Globus pallidus (tissue), 1 donor: ENCODE measurements at regions not wholly inside any gene's neighbourhood (a gene's known extent, or its start where the extent isn't known, plus 50 kb on each side); places are given as distances from the start of the nearest gene placed in this dataset.

Source experiments
- DNase-seq: peaks from one replicate; pipeline ENCODE4 v3.0.0-alpha.2; 2015; ENCODE audit warnings: low spot score

DNA sequence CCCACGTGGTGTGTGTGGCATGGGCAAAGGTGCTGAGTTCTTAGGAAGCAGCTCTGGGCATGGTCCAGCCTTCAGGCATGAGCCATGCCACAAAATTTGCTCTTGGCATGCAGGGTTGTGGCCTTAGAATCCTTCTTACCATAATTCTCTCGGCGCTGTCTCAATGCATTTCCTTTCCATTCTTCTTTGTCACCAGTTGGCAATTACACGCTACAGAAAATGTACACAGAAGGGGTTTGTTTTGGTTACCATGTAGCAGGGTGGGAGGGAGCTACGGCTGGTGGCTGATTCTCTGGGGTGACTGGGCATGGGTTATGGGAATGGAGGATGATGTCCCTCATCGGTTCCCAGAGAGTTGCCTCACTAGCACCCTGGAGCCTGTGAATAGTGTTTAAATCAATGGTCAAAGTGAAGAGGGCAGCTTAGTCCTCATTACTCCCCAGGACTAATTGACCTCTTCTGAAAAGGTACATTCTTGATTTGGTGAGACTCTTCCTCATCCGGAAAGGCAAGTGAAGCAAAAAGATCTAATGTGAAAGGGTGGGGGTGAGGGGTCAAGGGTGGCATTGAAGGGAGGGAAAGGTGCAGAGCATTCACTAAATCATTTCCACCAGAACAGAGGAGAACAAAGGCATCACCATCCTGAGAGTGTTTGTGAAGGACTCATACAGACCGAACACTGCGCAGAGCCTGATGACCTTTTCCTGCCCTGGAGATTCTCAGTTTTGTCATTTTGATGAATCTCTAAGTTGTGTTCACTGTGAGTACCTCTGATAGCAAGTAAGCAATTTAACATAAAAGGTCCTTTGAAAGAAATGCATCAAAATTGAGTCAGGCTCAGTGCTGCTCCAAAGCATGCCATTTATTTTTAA, 199.8 kb upstream of the SFRP2 start:
- DNase-seq = no peak

DNA sequence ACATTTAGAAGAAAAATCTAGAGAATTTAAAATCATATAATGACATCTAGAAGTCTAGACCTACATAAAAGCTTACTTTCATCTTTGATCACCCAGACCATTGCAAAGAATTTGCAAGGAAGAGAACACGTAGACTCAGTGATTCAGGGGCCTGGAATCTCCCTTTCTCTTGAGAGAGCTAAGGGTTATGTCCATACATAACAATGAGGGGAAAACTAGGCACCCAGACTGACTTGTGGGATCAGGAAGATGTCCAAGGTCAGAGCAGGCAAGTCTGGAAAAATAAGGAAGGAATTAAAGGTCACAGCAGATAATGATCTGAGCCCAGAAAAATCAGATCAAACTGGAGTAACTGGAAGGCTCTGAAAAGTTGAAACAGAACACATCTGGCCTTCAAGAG, 198.4 kb upstream of the SFRP2 start:
- DNase-seq = no peak

DNA sequence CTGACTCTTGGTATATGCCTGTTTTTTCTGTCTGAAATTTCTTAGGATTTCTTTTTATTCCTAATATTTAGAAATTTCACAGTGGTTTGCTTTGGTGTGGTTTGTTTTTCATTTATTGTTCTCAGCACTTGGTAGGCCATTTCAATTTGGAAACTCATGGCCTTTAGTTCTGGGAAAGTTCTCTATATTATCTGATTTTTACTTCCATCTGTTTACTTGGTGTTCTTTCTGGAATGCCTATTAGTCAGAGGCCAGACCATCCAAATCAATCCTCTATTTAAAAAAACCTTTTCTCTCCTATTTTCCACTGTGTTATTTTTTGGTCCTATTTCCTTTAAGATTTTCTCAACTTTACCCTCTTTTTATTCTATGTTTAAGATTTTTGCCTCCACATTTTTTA, 188.1 kb upstream of the SFRP2 start:
- DNase-seq = no peak

DNA sequence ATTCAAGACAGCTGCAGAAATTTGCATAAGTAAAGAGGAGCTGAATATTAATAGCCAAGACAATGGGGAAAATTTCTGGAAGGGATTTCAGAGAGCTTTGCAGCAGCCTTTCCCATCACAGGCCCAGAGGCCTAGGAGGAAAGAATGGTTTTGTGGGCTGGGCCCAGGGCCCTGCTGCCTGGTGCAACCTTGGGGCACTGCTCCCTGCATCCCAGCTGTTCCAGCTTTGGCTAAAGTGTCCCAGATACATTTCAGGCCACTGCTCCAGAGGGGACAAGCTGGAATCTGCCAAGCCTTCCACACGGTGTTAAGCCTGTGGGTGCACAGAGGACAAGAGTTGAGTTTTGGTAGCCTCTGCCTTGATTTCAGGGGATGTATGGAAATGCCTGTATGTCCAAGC, 185.6 kb upstream of the SFRP2 start:
- no peak for DNase-seq

DNA sequence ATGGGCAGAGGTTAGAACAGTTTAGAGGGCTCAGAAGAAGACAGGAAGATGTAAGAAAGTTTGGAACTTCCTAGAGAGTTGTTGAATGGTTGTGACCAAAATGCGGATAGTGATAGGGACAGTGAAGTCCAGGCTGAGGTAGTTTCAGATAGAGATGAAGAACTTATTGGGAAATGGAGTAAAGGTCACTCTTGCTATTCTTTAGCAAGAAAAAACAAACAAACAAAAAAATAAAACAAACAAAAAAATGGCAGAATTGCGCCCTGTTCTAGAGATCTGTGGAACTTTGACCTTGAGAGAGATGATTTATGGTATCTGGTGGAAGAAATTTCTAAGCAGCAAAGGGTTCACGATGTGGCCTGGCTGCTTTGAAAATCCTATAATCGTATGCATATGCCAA, 185.1 kb upstream of the SFRP2 start:
- no peak for DNase-seq

DNA sequence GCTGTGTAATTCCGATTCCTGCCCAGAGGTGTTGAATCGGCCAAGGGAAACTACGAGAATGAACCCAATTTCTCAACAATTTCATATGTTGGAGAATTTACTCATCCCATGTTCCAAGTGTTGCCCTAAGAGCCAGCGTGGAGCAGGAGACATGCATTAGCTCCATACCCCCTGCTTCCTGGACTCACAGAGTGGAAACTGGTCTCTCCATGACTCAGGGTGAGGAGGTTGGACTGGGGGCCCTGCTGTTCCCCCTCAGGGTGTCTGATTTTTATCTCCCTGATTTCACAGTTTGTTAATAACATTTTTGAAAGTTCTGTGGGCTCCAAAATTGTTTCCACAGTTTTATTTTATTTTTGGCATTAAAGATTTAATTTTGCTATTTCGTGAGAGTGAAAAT, 183.0 kb upstream of the SFRP2 start:
- no peak for DNase-seq

DNA sequence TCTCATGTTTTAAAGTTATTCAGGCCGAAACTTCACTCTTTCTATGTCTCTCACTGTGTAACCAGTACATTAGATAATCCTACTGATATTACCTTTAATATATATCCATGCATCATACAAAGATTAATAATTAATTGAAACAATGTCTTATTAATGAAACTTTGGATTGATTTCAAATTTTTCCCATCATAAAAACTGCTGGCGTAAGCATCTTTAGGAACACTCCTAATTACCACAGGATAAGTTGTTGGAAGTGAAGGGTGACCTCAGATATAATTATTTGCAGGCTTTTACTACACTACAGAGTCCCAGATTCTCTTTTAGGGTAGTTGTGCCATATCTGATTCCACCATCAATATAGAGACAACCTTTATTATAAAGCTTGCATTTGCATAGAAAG, 181.3 kb upstream of the SFRP2 start:
- no peak for DNase-seq

DNA sequence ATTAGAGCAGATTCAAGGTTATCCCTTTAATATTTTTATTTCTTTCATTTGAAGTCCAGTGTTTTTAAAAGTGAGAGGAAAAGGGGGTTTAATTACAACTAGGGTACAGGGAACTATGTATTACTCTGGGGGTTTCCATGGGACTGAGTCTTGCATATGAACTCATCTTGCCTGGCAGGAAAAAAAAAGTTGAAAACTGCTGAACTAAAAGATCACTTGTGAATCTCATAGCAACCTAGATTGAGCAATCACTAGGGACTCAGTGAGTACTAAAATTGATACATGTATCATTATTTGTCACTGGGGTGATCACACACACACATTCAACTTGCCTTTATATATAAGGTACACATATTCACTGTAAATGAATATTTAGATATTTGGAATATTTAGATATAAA, 180.7 kb upstream of the SFRP2 start:
- DNase-seq = no peak

DNA sequence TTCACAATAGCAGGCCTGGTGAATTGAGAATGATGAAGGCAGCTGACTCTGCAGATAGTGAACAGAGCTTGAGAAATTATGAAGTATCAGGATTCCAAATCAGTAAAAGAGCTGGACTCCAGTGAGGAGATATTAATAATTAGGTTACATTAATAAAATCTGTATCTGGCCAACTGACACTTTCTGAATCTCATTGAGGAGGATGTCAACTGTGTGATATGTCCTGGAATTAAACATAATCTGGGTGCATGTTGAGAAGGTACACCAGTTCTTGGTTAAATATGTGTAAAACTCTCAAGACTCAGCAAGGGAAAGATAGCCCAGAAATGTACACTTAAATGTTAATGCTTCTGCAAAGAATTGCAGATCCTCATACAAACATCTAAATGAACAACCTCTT, 177.8 kb upstream of the SFRP2 start:
- DNase-seq = no peak

DNA sequence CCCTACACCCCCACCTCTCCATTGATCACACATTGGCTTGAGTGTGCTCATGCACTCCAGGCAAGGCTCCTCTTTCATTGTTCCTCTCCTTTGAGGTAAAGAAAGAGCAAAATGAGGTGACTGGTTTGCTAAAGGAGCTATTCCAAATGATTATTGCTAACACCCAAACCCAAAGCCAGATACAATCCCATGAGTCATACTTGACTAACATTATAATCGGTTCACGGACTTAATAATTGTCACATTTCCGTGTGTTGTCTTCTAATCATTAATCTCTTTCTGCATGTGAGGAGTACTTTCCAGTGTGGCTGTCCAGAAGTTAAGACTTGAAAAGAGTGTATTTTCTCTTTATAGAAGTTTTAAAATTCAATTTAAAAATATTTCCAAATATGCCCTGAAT, 174.3 kb upstream of the SFRP2 start:
- no peak for DNase-seq

DNA sequence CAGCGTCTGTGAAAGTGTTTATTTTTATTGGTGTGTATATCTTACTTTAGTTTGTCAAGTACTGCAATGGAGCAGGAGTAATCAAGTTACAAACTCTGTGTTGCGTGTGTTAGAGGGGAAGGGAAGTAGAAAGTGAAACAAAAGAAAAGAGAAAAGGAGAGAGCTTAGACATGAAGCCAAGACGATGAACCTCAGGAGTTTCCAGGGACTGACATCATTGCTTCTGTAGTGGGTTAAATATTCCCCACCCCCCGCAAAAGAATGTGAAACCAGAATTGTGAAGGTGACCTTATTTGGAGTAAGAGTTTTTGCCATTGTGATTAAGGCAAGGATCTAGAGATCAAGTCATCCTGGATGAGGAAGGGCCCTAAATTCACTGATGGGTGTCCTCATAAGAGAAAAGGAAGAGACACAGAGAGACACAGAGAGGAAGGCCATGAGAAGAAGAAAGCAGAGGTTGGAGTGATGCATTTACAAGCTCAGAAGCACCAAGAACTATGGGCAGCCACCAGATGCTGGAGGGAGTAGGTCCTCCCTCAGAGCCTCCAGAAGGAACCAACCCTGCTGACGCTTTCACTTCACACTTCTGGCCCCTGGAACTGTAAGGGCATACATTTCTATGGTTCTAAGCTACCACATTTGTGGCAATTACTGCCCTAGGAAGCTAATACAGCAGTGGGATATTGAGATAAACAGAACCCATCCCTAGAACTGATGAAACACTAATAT, 173.6 kb upstream of the SFRP2 start:
- no peak for DNase-seq

DNA sequence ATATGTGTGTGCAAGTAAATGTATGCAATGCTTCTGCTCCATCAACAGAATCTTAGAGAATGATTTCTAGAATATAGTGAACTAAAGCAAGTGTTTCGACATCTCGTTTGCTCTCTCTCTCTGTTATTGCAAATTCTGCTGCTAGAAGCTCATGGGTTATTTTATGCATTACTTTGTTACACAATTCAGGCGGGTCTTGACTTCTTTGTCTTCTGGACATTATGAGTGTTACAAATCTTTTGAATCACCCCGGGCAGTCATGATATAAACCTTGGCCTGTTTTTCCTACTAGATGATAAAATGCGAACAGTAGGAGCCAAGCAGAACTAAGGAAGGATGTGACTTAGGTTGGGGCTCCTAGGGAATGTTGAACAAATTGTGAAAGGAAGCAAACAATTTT, 166.4 kb upstream of the SFRP2 start:
- DNase-seq = no peak

DNA sequence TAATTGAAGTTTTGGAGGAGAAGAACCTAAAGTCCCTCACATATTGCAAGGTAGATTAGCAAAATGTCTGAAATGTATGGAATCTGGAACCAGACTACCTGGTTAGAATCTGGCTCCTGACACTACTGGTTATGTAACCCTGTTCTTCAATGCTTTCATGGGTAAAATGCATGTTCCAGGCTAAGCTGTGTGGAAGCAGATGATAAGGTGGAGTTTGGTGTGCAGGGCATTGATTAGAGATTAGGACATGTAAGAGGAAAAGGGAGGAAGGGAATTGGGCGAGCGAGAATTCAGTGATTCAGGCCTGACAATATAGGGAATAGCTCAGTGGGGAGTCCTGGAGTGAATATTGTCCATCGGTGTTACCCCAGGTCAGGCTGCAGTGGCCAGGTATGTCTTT, 165.8 kb upstream of the SFRP2 start:
- DNase-seq = no peak

DNA sequence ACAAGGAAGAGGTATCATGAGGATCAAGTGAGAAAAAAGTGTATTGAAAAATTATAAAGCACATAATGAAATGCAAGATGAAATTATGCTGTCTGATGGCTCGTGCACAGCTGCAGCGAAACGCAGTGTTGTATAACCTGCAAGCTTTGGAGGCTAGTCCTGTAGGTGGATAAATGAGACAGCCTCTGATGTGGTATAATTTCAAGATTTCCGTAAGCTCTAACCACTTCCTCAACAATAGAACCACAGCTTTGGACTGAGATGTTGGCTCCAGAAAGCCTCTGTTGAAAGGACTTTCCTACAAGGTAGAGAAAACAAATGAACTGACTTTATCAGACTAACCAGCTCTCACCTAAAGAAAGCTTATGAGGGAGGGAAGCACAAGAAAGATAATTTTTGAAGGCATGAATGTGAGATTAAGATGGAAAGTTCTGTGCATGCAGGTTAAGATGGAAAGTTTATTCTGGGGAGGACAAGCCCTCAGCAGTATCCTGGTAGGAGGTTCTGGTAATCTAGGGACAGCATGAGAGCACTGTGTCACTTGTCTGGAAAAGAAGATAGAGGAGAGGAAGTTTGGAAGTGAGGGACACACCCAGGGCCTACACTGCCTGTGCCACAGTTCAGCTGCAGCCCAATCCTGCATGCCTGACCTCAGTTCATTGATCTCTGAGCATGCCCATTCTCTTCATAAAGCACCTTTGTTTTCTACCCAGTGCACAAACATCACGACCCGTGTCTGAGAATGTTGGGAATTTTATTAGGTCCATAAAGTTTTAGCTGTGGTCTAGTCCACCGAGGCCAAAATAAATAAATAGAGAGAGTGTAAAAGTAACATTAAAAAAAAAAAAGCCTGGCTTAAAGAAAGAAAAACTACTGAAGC, 161.5 kb upstream of the SFRP2 start:
- no peak for DNase-seq

DNA sequence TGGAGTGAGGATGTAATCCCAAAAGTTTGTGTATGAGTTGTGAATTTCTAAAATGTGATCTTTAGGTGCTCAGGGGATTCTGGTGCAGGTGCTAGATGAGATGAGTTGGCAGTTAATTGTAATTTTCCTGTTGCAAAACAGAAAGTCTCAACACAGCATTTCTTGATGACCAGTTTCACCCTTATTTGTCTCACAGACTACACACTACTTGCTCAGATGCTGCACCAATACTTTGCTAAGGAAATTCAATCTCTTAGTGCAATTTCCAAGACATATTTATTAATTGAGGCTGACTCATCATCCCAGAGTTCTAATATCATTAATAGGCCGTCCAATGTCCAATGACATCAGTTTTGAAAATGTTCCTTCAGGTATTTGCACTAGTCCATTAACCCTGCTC, 159.2 kb upstream of the SFRP2 start:
- DNase-seq = no peak

DNA sequence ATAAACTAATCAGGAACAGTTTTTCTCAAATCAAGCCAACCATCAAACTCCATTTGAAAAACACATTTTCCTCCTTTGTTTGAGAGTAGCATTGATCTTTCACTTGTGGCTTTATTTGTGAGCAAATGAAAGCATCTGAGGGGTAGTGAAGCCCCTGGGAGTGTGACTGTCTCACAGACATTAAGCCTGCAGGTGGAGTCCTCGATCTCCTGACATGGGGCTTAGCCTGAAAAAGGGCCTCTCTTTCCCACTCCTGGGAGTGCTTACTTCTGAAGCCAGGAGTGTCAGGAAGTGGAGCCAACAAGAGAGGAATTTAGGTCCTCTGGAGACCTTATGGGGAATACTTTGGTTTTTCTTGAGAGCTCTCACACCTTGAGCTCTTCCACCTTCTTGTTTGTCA, 158.2 kb upstream of the SFRP2 start:
- no peak for DNase-seq

DNA sequence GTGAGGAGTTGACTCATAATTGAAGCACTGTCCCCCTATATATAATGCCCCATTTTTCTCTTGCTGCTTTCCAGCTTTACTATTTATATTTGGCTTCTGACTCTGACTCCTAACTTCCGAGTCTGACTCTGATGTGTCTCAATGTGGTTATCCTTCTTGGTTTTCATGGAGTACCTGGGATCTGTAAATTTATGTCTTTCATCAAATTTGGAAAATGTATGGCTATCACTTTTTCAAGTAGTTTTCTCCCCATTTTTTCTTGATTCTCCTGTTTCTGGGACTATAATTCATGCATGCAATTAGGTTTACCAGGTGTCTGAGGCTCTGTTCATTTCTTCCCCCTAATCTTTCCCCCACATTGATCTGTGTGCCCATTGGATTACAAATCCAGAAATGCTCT, 156.8 kb upstream of the SFRP2 start:
- DNase-seq = no peak

DNA sequence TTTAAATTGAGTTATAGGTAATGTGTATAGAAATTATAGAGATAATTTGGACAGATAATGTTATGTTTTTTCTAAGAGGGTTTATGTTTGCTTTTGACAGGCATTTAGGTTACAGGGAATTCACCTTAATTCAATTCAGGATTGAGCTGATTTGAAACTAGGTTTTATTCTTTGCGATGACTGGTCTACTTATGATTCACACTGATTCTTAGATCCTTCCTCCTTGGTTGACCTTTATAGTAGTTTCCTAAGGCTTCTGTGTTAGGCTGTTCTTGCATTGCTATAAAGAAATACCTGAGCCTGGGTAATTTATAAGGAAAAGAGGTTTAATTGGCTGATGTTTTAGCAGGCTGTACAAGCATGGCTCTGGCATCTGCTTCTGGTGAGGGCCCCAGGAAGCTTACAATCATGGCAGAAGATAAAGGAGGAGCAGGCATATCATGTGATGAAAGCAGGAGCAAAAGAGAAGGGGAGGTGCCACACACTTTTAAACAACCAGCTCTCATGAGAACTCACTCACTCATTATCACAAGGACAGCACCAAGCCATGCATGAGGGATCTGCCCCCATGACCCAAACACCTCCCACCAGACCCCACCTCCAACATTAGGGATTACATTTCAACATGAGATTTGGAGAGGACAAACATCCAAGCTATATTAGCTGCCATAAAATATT, 155.0 kb upstream of the SFRP2 start:
- no peak for DNase-seq

DNA sequence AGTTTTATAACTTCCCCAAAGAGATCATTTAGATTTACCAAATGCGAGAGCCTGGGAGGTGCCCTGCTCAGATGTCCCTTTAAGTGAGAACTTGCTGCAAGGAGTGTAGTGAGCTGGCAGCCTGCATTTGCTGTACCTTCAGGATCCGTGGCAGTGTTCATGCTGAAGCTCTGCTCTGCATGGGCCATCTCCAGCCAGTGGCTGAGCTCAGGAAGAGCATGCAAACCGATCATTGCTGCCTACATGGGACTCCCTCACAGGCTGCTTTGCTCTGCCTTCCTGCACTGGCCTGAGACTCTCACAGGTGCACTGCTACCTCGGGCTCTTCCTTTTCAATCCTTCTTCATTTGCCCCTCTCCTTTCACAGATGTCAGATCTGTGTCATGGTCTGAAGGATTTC, 152.0 kb upstream of the SFRP2 start:
- DNase-seq = no peak

DNA sequence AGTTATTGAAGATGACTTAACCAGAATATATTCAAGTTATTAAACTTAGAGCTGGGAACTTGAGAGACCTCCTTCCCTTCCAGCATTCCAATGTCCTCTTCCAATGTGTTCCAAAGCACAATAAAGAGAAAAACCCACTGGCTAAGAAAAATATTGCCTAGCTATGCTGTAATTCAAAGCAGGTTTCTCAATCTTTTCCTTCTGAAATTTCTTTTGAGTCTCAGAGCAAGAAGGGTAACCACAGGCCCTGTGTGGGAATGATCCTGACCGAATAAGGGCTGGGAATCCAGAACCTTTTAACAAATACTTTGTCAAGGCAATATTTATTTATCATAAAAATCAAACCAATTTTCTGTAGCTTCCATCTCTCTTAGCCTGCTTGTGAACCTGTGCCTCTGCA, 150.7 kb upstream of the SFRP2 start:
- DNase-seq = no peak

DNA sequence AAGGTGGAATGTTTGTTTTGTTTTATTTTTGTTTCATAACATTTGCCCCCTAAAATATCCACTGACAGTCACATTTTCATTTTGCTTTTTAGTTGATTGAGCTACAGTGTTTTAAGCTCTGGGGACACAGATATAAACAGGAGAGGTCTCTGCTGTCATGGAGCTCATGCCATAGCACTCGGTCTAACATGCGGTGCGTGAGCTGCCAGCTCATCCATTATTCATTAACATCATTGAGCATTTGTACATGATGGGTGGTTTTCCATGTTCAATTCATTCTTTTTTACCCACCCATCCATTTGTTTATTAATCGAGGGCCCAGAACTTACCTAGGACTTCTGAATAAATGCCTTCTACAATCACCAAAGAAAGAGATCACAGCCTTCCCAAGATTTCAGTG, 150.1 kb upstream of the SFRP2 start:
- DNase-seq = no peak

DNA sequence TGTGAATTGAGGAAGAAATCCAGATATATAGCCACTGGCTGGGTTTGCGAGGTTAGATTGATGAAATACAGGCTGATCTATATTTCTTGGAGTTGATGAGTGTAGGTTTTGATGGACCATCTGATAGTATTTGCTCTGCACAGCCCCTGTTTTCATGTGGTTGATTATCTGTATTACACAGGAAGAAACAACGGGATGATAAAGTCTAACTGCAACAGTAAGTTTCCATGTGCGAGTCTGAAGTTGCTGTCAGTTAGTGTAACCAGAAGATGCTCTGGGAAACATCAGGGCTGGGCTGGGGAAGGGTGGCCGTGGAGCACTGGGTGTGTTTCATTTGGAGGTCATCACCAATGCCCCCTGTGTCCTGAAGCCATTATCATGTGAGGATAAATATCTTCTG, 148.4 kb upstream of the SFRP2 start:
- DNase-seq = no peak
